Right lobe of liver (tissue), 6 donors: ENCODE measurements at regions not wholly inside any gene's neighbourhood (a gene's known extent, or its start where the extent isn't known, plus 50 kb on each side); places are given as distances from the start of the nearest gene placed in this dataset.

Experiments used
- ATAC-seq, 4 donors: fragments of 200-7000 bp; cut with Tn5 transposase; one replicate each; pipeline ENCODE4 v1.9.1; 2020; ENCODE audit warnings: mild to moderate bottlenecking in 4 of 4, moderate library complexity in 4 of 4
- DNase-seq, 3 donors: peaks; one replicate each; pipeline ENCODE4 v3.0.0-alpha.2; 2020
- H3K27ac ChIP-seq, 3 donors: fragments of 200-600 bp; one replicate each; pipeline ENCODE4 v1.8.0; 2022
- H3K27me3 ChIP-seq, 2 donors: fragments of 200-600 bp; one replicate each; pipeline ENCODE4 v1.8.0; 2022
- H3K36me3 ChIP-seq, 4 donors: fragments of 200-600 bp; sonication (generic) in 1 of 4; one replicate each; pipeline versions ENCODE4 v1.5.1 to v1.8.0; 2017 to 2022; ENCODE audit warnings: control low read depth in 1 of 4
- H3K4me1 ChIP-seq, 4 donors: fragments of 200-600 bp; sonication (generic) in 1 of 4; one replicate each; pipeline versions ENCODE4 v1.5.1 to v1.8.0; 2017 to 2022; ENCODE audit warnings: control low read depth in 1 of 4
- H3K4me3 ChIP-seq, 3 donors: fragments of 200-600 bp; one replicate each; pipeline ENCODE4 v1.8.0; 2022
- H3K9me3 ChIP-seq, 4 donors: fragments of 200-600 bp; sonication (generic) in 1 of 4; one replicate each; pipeline versions ENCODE4 v1.5.1 to v1.8.0; 2017 to 2022; ENCODE audit warnings: control low read depth in 1 of 4
- POLR2A ChIP-seq: fragments of 450-650 bp; IDR thresholded peaks from one replicate; pipeline ENCODE4 v1.6.1; 2017; ENCODE audit warnings: antibody characterized with exemption, mild to moderate bottlenecking
- WGBS: methylation state at CpG from one replicate; pipeline ENCODE4 v1.1.6; 2018; ENCODE audit warnings: low coverage, low lambda C conversion rate; ENCODE audit not compliant: insufficient coverage; ENCODE audit errors: missing lambda C conversion rate; 5-methylcytosine and 5-hydroxymethylcytosine counted together
- intact Hi-C, 2 donors: fragments of 100-400 bp; cut with DNase I; formaldehyde crosslinking; loops; one replicate each; pipeline versions ENCODE4 v1.11.2 to v1.14.1; 2022
- TF ChIP-seq, protein P1 (sequence below), 4 donors: fragments of 200-600 bp in 3 of 4; fragments of 450-650 bp in 1 of 4; IDR thresholded peaks; one replicate each; pipeline versions ENCODE4 v1.5.1 to v1.8.0; 2016 to 2022; ENCODE audit warnings: antibody characterized with exemption in 4 of 4, mild to moderate bottlenecking in 2 of 4
- donor health status: DM: no; HTN: yes; CAD: no.
- donor health status: DM: no; HTN: no; CAD: no.
- donor health status: DM: no; HTN: no; CAD: no.
- donor health status: DM: no; HTN: yes; CAD: no.
- donor health status: DM: no; HTN: yes; CAD: no.

DNA sequence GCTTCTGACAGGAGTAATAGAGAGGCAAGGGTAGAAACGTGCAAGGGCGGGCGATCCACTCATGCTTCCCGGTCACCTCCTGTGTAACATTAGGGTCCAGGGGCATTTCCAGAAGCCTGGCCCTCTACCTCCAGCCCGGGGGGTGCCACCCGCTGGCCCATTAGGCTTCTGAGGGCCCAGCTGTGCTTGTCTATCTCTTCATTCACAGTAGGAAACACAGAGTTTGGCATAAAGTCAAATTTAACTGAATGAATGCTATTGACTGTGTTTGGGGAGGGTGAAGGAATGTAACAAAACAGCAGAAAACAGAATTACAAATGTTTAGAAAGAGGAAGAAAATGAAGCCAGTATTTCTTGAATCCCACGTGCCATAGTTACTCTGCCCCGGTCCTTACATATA, 112.4 kb upstream of the SLC66A3 start:
- Histone ChIP-seq H3K27me3 (no peaks in the 10 kb centered on the region), H3K36me3 (no peaks in the 10 kb centered on the region), H3K4me1 (no peaks in the 10 kb centered on the region), H3K27ac (no peak overlapping the region), H3K9me3 (no peaks in the 10 kb centered on the region), H3K4me3 (no peak overlapping the region)
- ATAC-seq (no peak), DNase-seq (no peak)
- WGBS, result 63% methylated on average over 3 of the region's 8 CpGs
- intact Hi-C loops, result no loop called here
- TF ChIP-seq POLR2A, result no peak
- TF ChIP-seq, protein P1, sequence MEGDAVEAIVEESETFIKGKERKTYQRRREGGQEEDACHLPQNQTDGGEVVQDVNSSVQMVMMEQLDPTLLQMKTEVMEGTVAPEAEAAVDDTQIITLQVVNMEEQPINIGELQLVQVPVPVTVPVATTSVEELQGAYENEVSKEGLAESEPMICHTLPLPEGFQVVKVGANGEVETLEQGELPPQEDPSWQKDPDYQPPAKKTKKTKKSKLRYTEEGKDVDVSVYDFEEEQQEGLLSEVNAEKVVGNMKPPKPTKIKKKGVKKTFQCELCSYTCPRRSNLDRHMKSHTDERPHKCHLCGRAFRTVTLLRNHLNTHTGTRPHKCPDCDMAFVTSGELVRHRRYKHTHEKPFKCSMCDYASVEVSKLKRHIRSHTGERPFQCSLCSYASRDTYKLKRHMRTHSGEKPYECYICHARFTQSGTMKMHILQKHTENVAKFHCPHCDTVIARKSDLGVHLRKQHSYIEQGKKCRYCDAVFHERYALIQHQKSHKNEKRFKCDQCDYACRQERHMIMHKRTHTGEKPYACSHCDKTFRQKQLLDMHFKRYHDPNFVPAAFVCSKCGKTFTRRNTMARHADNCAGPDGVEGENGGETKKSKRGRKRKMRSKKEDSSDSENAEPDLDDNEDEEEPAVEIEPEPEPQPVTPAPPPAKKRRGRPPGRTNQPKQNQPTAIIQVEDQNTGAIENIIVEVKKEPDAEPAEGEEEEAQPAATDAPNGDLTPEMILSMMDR (IDR thresholded peaks at IDR 0.05), result no peak

DNA sequence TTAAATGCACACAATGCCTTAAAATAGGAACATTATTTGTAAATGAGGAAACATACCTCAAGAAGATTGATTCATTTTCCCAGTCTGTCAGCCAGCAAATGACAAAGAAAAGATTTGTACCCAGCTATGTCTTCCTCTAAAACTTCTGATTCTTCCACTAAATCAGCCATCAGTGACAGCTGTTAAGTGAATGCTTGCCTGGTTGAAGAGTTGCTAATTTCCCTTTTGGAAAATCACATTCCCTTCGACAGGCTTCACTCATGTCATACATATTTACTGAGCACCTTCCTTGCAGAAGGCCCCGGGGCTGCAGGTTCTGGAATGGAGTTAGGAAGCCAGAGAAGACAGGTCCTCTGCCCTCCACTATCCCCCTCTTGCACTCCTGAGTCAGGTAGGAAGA, 112.0 kb upstream of the SLC66A3 start:
- DNase-seq, result no peak
- intact Hi-C loops, result no loop called here
- TF ChIP-seq, protein P1 (IDR thresholded peaks at IDR 0.05), result no peak
- TF ChIP-seq POLR2A, result no peak
- Histone ChIP-seq H3K9me3 (no peaks in the 10 kb centered on the region), H3K4me3 (no peak overlapping the region), H3K27ac (no peak overlapping the region), H3K27me3 (no peaks in the 10 kb centered on the region), H3K36me3 (no peaks in the 10 kb centered on the region), H3K4me1 (no peaks in the 10 kb centered on the region)
- WGBS, result 40% methylated on average over 2 of the region's 2 CpGs
- no peak for ATAC-seq

DNA sequence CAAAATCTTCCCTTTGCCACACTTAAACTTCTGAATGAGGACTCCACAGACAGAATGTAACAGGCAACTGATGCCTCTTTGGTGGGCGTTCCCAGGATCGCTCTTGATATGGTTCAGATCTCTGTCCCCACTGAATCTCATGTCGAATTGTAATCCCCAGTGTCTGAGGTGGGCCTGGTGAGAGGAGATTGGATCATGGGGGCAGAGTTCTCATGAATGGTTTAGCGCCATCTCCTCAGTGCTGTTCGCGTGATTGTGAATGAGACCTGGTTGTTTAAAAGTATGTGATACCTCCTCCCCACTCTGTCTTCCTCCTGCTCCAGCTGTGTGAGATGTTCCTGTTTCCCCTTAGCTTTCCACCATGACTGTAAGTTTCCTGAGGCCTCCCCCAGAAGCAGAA, 111.1 kb upstream of the SLC66A3 start:
- Histone ChIP-seq H3K36me3 (no peaks in the 10 kb centered on the region), H3K4me1 (no peaks in the 10 kb centered on the region), H3K27ac (no peak overlapping the region), H3K9me3 (no peaks in the 10 kb centered on the region), H3K27me3 (no peaks in the 10 kb centered on the region), H3K4me3 (no peak overlapping the region)
- TF ChIP-seq, protein P1 (IDR thresholded peaks at IDR 0.05), result no peak
- TF ChIP-seq POLR2A, result no peak
- intact Hi-C loops, result no loop called here
- ATAC-seq (no peak), DNase-seq (no peak)
- WGBS, result 85% methylated on average over 6 of the region's 6 CpGs

DNA sequence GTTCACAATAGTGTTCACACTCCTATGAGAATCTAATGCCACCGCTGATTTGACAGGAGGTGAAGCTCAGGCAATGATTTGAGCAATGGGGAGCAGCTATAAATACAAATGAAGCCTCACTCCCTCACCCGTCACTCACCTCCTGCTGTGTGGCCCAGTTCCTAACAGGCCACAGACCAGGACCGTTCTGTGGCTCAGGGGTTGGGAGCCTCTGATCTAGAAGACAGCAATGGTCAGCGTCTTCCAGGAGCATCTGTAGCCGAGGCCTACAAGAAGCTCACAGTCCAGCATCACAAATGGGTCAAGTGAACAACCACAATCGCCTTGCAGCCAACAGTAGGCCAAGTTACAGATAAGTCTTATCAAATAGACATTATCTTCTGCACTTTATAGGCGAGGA, 110.0 kb upstream of the SLC66A3 start:
- ATAC-seq (no peak), DNase-seq (no peak)
- 68% methylated on average over 4 of the region's 7 CpGs for WGBS
- H3K9me3 ChIP-seq, result no peaks in the 10 kb centered on the region
- no peaks in the 10 kb centered on the region for H3K36me3 ChIP-seq
- no peak overlapping the region for H3K4me3 ChIP-seq
- H3K4me1 ChIP-seq, result no peaks in the 10 kb centered on the region
- no peaks in the 10 kb centered on the region for H3K27me3 ChIP-seq
- intact Hi-C loops, result no loop called here
- no peak overlapping the region for H3K27ac ChIP-seq
- no peak for TF ChIP-seq POLR2A
- TF ChIP-seq, protein P1 (IDR thresholded peaks at IDR 0.05), result no peak

DNA sequence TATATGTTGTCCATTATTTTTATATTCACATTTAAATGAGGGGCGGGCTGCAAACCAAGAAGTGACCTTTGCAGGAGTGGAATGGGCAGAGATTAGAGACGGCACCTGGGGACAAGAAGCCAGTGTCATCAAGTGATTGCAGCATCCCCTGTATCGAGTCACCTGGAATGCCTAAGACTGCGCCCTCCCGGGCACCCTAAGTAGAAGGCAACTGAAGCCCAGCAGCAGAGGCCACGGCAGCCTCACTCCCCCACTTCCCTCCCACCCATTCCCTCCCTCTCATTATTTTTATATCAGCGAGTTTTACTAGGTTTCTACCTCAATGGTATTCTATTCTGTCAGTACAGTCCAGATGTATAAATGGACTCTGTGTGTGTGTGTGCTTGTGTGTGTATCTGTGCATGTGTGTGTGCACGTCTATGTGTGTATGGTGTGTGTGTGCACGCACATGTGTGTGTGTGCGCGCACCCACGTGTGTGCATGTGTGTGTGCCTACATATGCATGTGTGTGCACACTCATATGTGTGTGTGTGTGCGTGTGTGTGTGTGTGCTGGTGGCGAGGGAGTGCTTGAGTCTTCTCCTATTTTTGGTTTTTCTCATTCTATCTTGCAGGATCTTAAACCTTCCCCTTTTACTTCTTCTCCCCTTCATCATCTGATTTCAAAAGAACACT, 106.8 kb upstream of the SLC66A3 start:
- Histone ChIP-seq H3K36me3 (no peaks in the 10 kb centered on the region), H3K27me3 (no peaks in the 10 kb centered on the region), H3K27ac (no peak overlapping the region), H3K9me3 (no peaks in the 10 kb centered on the region), H3K4me1 (no peaks in the 10 kb centered on the region), H3K4me3 (no peak overlapping the region)
- DNase-seq (no peak), ATAC-seq (no peak)
- TF ChIP-seq, protein P1 (IDR thresholded peaks at IDR 0.05), result no peak
- no peak for TF ChIP-seq POLR2A
- WGBS, result 75% methylated on average over 12 of the region's 14 CpGs
- intact Hi-C loops, result no loop called here
